ENCODE measurements at regions not wholly inside any gene's neighbourhood (a gene's known extent, or its start where the extent isn't known, plus 50 kb on each side); places are given as distances from the start of the nearest gene placed in this dataset.

- TF ChIP-seq PAX5 (IDR thresholded peaks at IDR 0.05; ENCODE audit: insufficient read depth, low read length, severe bottlenecking) (no peak), TAF1 (IDR thresholded peaks at IDR 0.05; ENCODE audit: low read depth, low read length) (no peak), POLR2A (IDR thresholded peaks at IDR 0.05; ENCODE audit: low read depth, low read length) (no peak), POLR2AphosphoS5 (IDR thresholded peaks at IDR 0.05; ENCODE audit: low read depth, low read length) (no peak), POU2F2 (IDR thresholded peaks at IDR 0.05; ENCODE audit: low read depth, low read length) (no peak)
Measured at GRCh38 chr12:60169904-60170303, 574.1 kb downstream of the SLC16A7 start.
